WTC11 (cell line): ENCODE measurements at regions not wholly inside any gene's neighbourhood (a gene's known extent, or its start where the extent isn't known, plus 50 kb on each side); places are given as distances from the start of the nearest gene placed in this dataset.

Experiments used
- ATAC-seq: fragments of 200-7000 bp; cut with Tn5 transposase; 2 replicates; pipeline ENCODE4 v1.10.0; 2021; ENCODE audit warnings: mild to moderate bottlenecking, moderate library complexity
- CTCF ChIA-PET: fragments of 300-600 bp; sonication (Branson Sonifier 250); formaldehyde crosslinking; loops from one replicate; lab custom pipeline; 2021; ENCODE audit warnings: antibody characterized with exemption; lab: Charles Lee
- POLR2A ChIA-PET: fragments of 350-600 bp; sonication (Branson Sonifier 250); formaldehyde crosslinking; loops from one replicate; lab custom pipeline; 2021; ENCODE audit warnings: antibody characterized with exemption; lab: Charles Lee
- DNase-seq: peaks from one replicate; pipeline ENCODE4 v3.0.0; 2021; ENCODE audit warnings: low spot score
- H3K27ac Mint-ChIP-seq: 2 replicates; pipeline ENCODE4 v1.8.0; 2021; ENCODE audit warnings: mixed read lengths
- H3K27me3 Mint-ChIP-seq: 2 replicates; pipeline ENCODE4 v1.8.0; 2021; ENCODE audit warnings: low read depth, mild to moderate bottlenecking, moderate library complexity, mixed read lengths
- H3K36me3 Mint-ChIP-seq: 2 replicates; pipeline ENCODE4 v1.8.0; 2021; ENCODE audit warnings: mixed read lengths
- H3K4me1 Mint-ChIP-seq: 2 replicates; pipeline ENCODE4 v1.8.0; 2022; ENCODE audit warnings: mixed read lengths
- H3K4me3 Mint-ChIP-seq: 2 replicates; pipeline ENCODE4 v1.8.0; 2021; ENCODE audit warnings: mild to moderate bottlenecking, moderate library complexity, mixed read lengths
- H3K9me3 Mint-ChIP-seq: 2 replicates; pipeline ENCODE4 v1.8.0; 2021; ENCODE audit warnings: mixed read lengths
- AFF4 ChIP-seq: sonication (generic); formaldehyde crosslinking; IDR thresholded peaks from 2 replicates; pipeline ENCODE4 v1.8.1; 2023; ENCODE audit warnings: mild to moderate bottlenecking, missing genetic modification reagents, borderline replicate concordance
- ARID4B ChIP-seq: sonication (generic); formaldehyde crosslinking; IDR thresholded peaks from 2 replicates; pipeline ENCODE4 v1.8.0; 2023; ENCODE audit warnings: missing genetic modification reagents, mild to moderate bottlenecking, borderline replicate concordance
- ATF1 ChIP-seq: sonication (generic); formaldehyde crosslinking; IDR thresholded peaks from 2 replicates; pipeline ENCODE4 v1.8.1; 2023; ENCODE audit warnings: mild to moderate bottlenecking, moderate library complexity, missing genetic modification reagents
- CDX4 ChIP-seq: fragments of 250-450 bp; sonication (Bioruptor Pico); IDR thresholded peaks from 2 replicates; pipeline ENCODE4 v1.9.0; 2021; ENCODE audit warnings: moderate library complexity, mild to moderate bottlenecking, inconsistent platforms, borderline replicate concordance
- E2F4 ChIP-seq: sonication (generic); formaldehyde crosslinking; IDR thresholded peaks from 2 replicates; pipeline ENCODE4 v1.8.1; 2022; ENCODE audit warnings: low read depth, mild to moderate bottlenecking, moderate library complexity, missing genetic modification reagents, borderline replicate concordance
- EMX1 ChIP-seq: fragments of 250-450 bp; sonication (Bioruptor Pico); IDR thresholded peaks from 2 replicates; pipeline ENCODE4 v1.8.0; 2021; ENCODE audit warnings: mild to moderate bottlenecking
- ETV6 ChIP-seq: sonication (generic); formaldehyde crosslinking; IDR thresholded peaks from 2 replicates; pipeline ENCODE4 v1.8.1; 2022; ENCODE audit warnings: mild to moderate bottlenecking, missing genetic modification reagents
- FOXP4 ChIP-seq: sonication (generic); formaldehyde crosslinking; IDR thresholded peaks from 2 replicates; pipeline ENCODE4 v1.8.0; 2022; ENCODE audit warnings: mild to moderate bottlenecking, missing genetic modification reagents
- GTF2I ChIP-seq: fragments of 250-450 bp; sonication (Bioruptor Pico); conservative IDR thresholded peaks from 2 replicates; pipeline ENCODE4 v1.4.0; 2021; ENCODE audit warnings: mild to moderate bottlenecking
- MYBL2 ChIP-seq: sonication (generic); formaldehyde crosslinking; IDR thresholded peaks from 2 replicates; pipeline ENCODE4 v1.8.1; 2023; ENCODE audit warnings: mild to moderate bottlenecking, moderate library complexity, missing genetic modification reagents
- PRDM15 ChIP-seq: sonication (generic); formaldehyde crosslinking; IDR thresholded peaks from 2 replicates; pipeline ENCODE4 v1.8.0; 2022; ENCODE audit warnings: missing genetic modification reagents
- SMAD3 ChIP-seq: sonication (generic); formaldehyde crosslinking; IDR thresholded peaks from 2 replicates; pipeline ENCODE4 v1.8.0; 2022; ENCODE audit warnings: missing genetic modification reagents, mild to moderate bottlenecking, borderline replicate concordance
- TCF7 ChIP-seq: sonication (generic); formaldehyde crosslinking; IDR thresholded peaks from 2 replicates; pipeline ENCODE4 v1.8.0; 2022; ENCODE audit warnings: mild to moderate bottlenecking, low read depth, missing genetic modification reagents, moderate library complexity
- TP53 ChIP-seq: sonication (generic); formaldehyde crosslinking; IDR thresholded peaks from 2 replicates; pipeline ENCODE4 v1.8.1; 2023; ENCODE audit warnings: mild to moderate bottlenecking, missing genetic modification reagents
- USF2 ChIP-seq: sonication (generic); formaldehyde crosslinking; IDR thresholded peaks from 2 replicates; pipeline ENCODE4 v1.8.1; 2023; ENCODE audit warnings: mild to moderate bottlenecking, missing genetic modification reagents, moderate library complexity
- ZNF121 ChIP-seq: sonication (generic); formaldehyde crosslinking; IDR thresholded peaks from 2 replicates; pipeline ENCODE4 v1.8.0; 2023; ENCODE audit warnings: missing genetic modification reagents
- ZNF263 ChIP-seq: sonication (generic); formaldehyde crosslinking; IDR thresholded peaks from 2 replicates; pipeline ENCODE4 v1.8.1; 2022; ENCODE audit warnings: low read depth, mild to moderate bottlenecking, moderate library complexity, missing genetic modification reagents

- TF ChIP-seq SMAD3 (CRISPR knock-in tag) = no peak
- TF ChIP-seq USF2 = no peak
- TF ChIP-seq FOXP4 (CRISPR knock-in tag) = no peak
- TF ChIP-seq TP53 (CRISPR knock-in tag) = no peak
- TF ChIP-seq AFF4 (CRISPR knock-in tag) = no peak
- TF ChIP-seq, all 79 proteins: peak for 0
These were observed 549.5 kb upstream of the CPEB2 start (continued) for GRCh38 chr4:14452764-14453163.

- no peak for ATAC-seq
- TF ChIP-seq ZNF121 (CRISPR knock-in tag) (no peak), ATF1 (CRISPR knock-in tag) (no peak), TCF7 (CRISPR knock-in tag) (no peak), ARID4B (CRISPR knock-in tag) (no peak), TP53 (CRISPR knock-in tag) (no peak), CDX4 (CRISPR knock-in tag) (no peak), PRDM15 (CRISPR knock-in tag) (no peak), GTF2I (CRISPR knock-in tag) (no peak), ETV6 (CRISPR knock-in tag) (no peak), ZNF263 (no peak), EMX1 (CRISPR knock-in tag) (no peak), E2F4 (CRISPR knock-in tag) (no peak), MYBL2 (CRISPR knock-in tag) (no peak)
- TF ChIP-seq, all 79 proteins: peak for 0
- no peaks in the 10 kb centered on the region for H3K36me3 Mint-ChIP-seq
- H3K4me3 Mint-ChIP-seq = no peak overlapping the region
- H3K27ac Mint-ChIP-seq = no peak overlapping the region
- no peaks in the 10 kb centered on the region for H3K27me3 Mint-ChIP-seq
- DNase-seq = no peak
- H3K4me1 Mint-ChIP-seq = no peaks in the 10 kb centered on the region
- H3K9me3 Mint-ChIP-seq = 0 out of 2 replicates have a peak, but pooled peaks cover 3% of the 10 kb centered on the region
- ChIA-PET POLR2A (no interaction called here), CTCF (no interaction called here)
These were observed 543.8 kb upstream of the CPEB2 start for GRCh38 chr4:14458463-14458862.
